ENCODE measurements at regions not wholly inside any gene's neighbourhood (a gene's known extent, or its start where the extent isn't known, plus 50 kb on each side); places are given as distances from the start of the nearest gene placed in this dataset.
A peak's percentile ranks its signal among the peaks of the same experiment; 100 is the strongest.

DNA sequence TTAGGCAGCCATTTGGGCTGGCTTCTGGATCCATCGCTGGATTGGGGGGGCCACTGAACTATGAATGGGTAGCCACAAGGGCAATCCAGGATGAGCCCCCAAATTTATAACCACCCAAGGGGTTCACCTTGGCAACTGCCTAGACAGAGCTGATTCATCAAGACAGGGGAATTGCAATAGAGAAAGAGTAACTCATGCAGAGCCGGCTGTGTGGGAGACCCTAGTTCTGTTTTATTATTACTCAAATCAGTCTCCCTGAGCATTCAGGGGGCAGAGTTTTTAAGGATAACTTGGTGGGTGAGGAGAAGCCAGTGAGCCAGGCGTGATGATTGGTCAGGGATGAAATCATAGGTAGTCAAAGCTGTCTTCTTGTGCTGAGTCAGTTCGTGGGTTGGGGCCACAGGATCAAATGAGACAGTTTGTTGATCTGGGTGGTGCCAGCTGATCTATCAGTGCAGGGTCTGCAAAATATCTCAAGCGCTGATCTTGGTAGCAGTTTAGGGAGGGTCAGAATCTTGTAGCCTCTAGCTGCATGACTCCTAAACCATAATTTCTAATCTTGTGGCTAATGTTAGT is 57.9 kb downstream of the DNAJB9 start:
- H3K27me3 ChIP-seq (ENCODE audit: control insufficient read depth, insufficient read depth, low read length): peaks cover 2% of the 10 kb centered on the region
- no peaks in the 10 kb centered on the region for H3K36me3 ChIP-seq (ENCODE audit: control insufficient read depth, insufficient read depth, low read length)
- H3K4me1 ChIP-seq (ENCODE audit: control insufficient read depth, insufficient read depth, low read length): no peaks in the 10 kb centered on the region
- no peak overlapping the region for H3K4me3 ChIP-seq (ENCODE audit: low read length)
- DNase-seq: no peak
- H3K27ac ChIP-seq (ENCODE audit: low read length): no peak overlapping the region
- no CpG with 5 or more reads among the region's 5 CpGs for WGBS (ENCODE audit: insufficient coverage, low lambda C conversion rate)
- no peaks in the 10 kb centered on the region for H3K9me3 ChIP-seq (ENCODE audit: control insufficient read depth, low read depth, low read length)

DNA sequence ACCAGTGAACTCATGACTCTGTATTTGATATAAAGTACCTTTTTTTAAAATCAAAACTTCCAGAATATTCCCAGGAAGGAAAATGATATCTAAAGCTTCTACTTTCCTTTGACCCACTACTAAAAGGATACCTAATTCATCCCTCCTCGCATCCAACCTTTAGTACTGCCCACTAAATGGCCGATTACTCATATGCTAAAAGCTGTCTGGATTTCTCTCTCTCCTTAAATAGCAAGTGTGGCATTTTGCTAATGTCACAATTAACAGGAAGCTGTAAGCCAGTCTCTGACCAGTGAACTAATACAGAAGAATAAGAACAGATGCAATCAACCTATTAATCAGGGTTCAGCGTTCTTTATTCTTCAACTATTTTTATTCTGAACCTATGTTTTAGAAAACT is 59.0 kb downstream of the DNAJB9 start:
- H3K9me3 ChIP-seq (ENCODE audit: control insufficient read depth, low read depth, low read length): no peaks in the 10 kb centered on the region
- no peak for DNase-seq
- H3K4me1 ChIP-seq (ENCODE audit: control insufficient read depth, insufficient read depth, low read length): no peaks in the 10 kb centered on the region
- 81% methylated on average over 3 of the region's 3 CpGs for WGBS (ENCODE audit: insufficient coverage, low lambda C conversion rate)
- H3K27ac ChIP-seq (ENCODE audit: low read length): no peak overlapping the region
- H3K36me3 ChIP-seq (ENCODE audit: control insufficient read depth, insufficient read depth, low read length): no peaks in the 10 kb centered on the region
- H3K4me3 ChIP-seq (ENCODE audit: low read length): no peak overlapping the region
- H3K27me3 ChIP-seq (ENCODE audit: control insufficient read depth, insufficient read depth, low read length): peaks cover 2% of the 10 kb centered on the region

DNA sequence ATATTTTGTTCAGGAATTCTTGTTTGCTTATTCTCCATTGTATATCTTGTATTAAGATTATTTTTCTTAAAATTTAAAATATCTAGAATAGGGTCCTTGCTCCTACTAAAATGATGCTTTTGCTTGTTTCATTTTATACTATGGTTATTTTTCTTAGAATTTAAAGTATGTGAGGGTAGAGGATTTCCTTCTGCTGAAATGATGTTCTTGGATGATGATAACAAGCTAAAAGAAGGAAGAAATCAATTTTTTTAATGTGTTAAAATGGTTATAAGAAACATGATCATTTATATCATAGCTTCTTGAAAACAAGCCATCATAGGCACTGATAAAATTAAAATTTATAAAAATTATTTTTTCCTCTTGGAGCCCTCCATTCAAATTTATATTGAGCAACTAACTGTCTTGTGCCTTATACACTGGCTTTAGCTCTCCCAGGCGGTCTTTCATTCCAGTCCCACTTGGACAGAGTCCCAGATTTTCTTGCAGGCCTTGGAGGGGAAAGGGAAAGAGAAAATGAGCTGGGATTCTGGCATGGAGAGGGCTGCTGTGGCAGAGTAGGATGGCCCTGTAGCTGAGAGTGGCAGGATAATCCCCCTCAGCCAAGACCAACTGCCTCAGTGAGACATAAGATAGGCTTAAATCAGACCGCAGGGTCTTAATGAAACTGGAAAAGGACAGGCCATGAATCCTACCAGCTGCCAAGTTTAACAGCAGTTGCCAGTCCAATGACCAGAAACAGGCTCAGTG is 60.2 kb downstream of the DNAJB9 start:
- H3K36me3 ChIP-seq (ENCODE audit: control insufficient read depth, insufficient read depth, low read length): no peaks in the 10 kb centered on the region
- peaks cover 2% of the 10 kb centered on the region for H3K27me3 ChIP-seq (ENCODE audit: control insufficient read depth, insufficient read depth, low read length)
- no peaks in the 10 kb centered on the region for H3K9me3 ChIP-seq (ENCODE audit: control insufficient read depth, low read depth, low read length)
- no peaks in the 10 kb centered on the region for H3K4me1 ChIP-seq (ENCODE audit: control insufficient read depth, insufficient read depth, low read length)
- H3K27ac ChIP-seq (ENCODE audit: low read length): no peak overlapping the region
- DNase-seq: peak in 1 of 2 donors; percentile 21
- no peak overlapping the region for H3K4me3 ChIP-seq (ENCODE audit: low read length)
- WGBS (ENCODE audit: insufficient coverage, low lambda C conversion rate): no CpG with 5 or more reads among the region's 2 CpGs

DNA sequence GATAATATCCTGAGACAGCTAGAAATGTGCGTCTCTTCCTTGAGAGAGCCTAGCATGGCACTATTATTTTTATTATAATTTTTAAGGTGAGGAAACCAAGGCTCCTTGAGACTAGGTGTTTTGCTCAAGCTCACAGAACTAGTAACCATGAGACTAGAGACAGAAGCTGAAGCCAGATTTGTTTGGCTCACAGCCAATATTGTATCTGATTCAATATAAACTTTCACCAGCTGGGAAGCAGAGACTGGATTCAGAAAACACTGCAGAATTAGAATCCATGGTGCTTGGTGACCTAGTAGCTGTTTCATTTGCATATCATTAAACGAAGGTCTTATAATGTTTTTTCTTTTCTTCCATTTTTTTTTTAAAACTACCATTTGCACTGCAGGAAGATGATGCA is 64.4 kb downstream of the DNAJB9 start:
- Histone ChIP-seq H3K36me3 (ENCODE audit: control insufficient read depth, insufficient read depth, low read length) (no peaks in the 10 kb centered on the region), H3K27ac (ENCODE audit: low read length) (no peak overlapping the region), H3K9me3 (ENCODE audit: control insufficient read depth, low read depth, low read length) (no peaks in the 10 kb centered on the region), H3K4me3 (ENCODE audit: low read length) (no peak overlapping the region), H3K4me1 (ENCODE audit: control insufficient read depth, insufficient read depth, low read length) (no peaks in the 10 kb centered on the region), H3K27me3 (ENCODE audit: control insufficient read depth, insufficient read depth, low read length) (peaks cover 2% of the 10 kb centered on the region)
- 100% methylated on average over 2 of the region's 2 CpGs for WGBS (ENCODE audit: insufficient coverage, low lambda C conversion rate)
- DNase-seq: no peak

DNA sequence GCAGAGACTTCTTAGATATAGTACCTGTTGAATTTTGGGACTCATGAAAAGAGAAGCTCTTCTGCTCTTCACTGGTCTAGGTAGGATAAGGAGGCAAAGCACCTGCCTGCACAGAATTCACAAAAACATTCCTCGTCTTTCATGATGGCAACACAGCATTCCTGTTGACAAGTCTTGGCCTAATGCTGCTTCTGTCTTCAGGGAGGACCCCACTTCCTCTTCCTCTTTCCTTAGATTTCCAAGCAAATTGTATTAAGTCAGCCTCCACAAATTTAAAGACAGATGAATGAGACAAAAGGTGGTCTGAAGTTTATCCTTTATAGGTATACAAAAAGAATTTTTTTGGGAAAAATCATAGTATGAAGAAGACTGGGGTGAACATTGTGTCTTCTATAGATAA is 64.9 kb downstream of the DNAJB9 start:
- 100% methylated on average over 1 of the region's 1 CpG for WGBS (ENCODE audit: insufficient coverage, low lambda C conversion rate)
- Histone ChIP-seq H3K27me3 (ENCODE audit: control insufficient read depth, insufficient read depth, low read length) (peaks cover 2% of the 10 kb centered on the region), H3K27ac (ENCODE audit: low read length) (no peak overlapping the region), H3K36me3 (ENCODE audit: control insufficient read depth, insufficient read depth, low read length) (no peaks in the 10 kb centered on the region), H3K4me1 (ENCODE audit: control insufficient read depth, insufficient read depth, low read length) (no peaks in the 10 kb centered on the region), H3K4me3 (ENCODE audit: low read length) (no peak overlapping the region), H3K9me3 (ENCODE audit: control insufficient read depth, low read depth, low read length) (no peaks in the 10 kb centered on the region)
- no peak for DNase-seq

DNA sequence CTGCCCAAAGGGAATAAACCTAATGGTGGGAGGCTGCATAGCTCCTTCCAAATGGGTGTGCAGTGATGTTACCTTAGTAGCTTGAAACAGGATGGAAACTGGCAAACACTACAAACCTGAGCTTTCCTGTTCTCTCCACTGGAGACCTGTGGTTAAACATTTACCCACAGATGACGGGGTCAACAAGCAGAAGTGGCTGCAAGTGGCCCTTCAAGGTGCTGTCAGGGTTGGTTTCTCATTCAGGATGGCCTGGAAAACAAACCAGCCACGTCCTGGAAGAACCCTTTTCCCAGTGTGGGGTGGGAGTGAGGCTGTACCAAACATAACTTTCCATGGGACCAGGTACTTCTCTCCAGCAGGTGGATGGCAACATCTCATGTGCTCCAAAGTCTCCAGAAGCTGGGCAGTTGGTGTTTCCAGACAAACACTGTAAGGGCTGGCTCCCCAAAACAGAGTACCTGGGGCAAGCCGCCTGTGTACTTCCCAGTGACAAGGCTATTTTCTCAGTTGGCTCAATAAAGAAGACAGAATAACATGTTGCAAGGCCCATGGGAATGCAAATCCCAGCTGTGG is 67.5 kb downstream of the DNAJB9 start:
- H3K27ac ChIP-seq (ENCODE audit: low read length): no peak overlapping the region
- DNase-seq: peak in 1 of 2 donors; percentile 12

DNA sequence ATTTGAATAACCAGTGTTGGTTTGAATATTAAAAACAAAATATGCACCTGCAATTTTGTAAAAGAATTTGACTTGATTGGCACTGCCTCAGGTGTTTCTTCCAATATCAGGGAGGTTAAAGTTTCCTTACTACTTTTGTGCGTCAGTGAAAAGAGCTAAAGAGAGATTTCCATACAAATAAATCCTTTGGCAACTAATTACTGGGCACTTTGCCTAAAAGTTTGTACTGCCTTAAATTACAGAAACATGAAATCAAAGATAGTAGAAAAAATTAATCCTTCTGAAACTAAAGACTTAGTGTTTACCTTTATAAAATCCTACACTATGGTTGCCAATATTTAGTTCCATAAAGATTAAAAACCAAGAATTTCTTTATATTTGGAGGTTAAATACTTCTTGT is 72.5 kb downstream of the DNAJB9 start:
- Histone ChIP-seq H3K27ac (ENCODE audit: low read length) (no peak overlapping the region), H3K9me3 (ENCODE audit: control insufficient read depth, low read depth, low read length) (no peaks in the 10 kb centered on the region), H3K27me3 (ENCODE audit: control insufficient read depth, insufficient read depth, low read length) (no peaks in the 10 kb centered on the region), H3K4me3 (ENCODE audit: low read length) (no peak overlapping the region), H3K36me3 (ENCODE audit: control insufficient read depth, insufficient read depth, low read length) (no peaks in the 10 kb centered on the region), H3K4me1 (ENCODE audit: control insufficient read depth, insufficient read depth, low read length) (no peaks in the 10 kb centered on the region)
- WGBS (ENCODE audit: insufficient coverage, low lambda C conversion rate): no CpG with 5 or more reads among the region's 1 CpG
- DNase-seq: no peak

More for the DNA sequence above, 67.5 kb downstream of the DNAJB9 start:
- WGBS (ENCODE audit: insufficient coverage, low lambda C conversion rate): no CpG with 5 or more reads among the region's 3 CpGs
- Histone ChIP-seq H3K27me3 (ENCODE audit: control insufficient read depth, insufficient read depth, low read length) (no peaks in the 10 kb centered on the region), H3K4me1 (ENCODE audit: control insufficient read depth, insufficient read depth, low read length) (no peaks in the 10 kb centered on the region), H3K36me3 (ENCODE audit: control insufficient read depth, insufficient read depth, low read length) (no peaks in the 10 kb centered on the region), H3K9me3 (ENCODE audit: control insufficient read depth, low read depth, low read length) (no peaks in the 10 kb centered on the region), H3K4me3 (ENCODE audit: low read length) (no peak overlapping the region)

DNA sequence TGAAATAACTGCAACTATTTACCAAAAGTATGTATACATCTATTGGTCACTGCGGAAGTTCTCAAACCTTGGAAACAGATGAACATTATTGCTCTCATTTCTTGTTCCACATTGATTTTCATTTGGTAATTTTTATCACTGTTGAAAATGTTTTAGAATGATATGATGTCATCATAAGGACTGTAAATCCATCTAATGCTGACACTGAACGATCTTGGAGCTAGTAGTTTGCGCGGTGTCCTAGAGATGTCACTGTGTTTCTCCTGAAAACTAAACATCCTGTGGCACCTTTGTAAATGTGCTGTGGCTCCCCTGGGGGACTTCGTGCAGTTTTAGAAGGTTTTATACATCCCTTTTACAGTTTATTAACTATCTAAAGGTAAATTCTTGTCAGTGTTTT is 73.5 kb downstream of the DNAJB9 start:
- H3K36me3 ChIP-seq (ENCODE audit: control insufficient read depth, insufficient read depth, low read length): no peaks in the 10 kb centered on the region
- WGBS (ENCODE audit: insufficient coverage, low lambda C conversion rate): 100% methylated on average over 1 of the region's 5 CpGs
- no peaks in the 10 kb centered on the region for H3K4me1 ChIP-seq (ENCODE audit: control insufficient read depth, insufficient read depth, low read length)
- no peaks in the 10 kb centered on the region for H3K27me3 ChIP-seq (ENCODE audit: control insufficient read depth, insufficient read depth, low read length)
- no peak overlapping the region for H3K27ac ChIP-seq (ENCODE audit: low read length)
- DNase-seq: no peak
- H3K9me3 ChIP-seq (ENCODE audit: control insufficient read depth, low read depth, low read length): no peaks in the 10 kb centered on the region
- H3K4me3 ChIP-seq (ENCODE audit: low read length): no peak overlapping the region

DNA sequence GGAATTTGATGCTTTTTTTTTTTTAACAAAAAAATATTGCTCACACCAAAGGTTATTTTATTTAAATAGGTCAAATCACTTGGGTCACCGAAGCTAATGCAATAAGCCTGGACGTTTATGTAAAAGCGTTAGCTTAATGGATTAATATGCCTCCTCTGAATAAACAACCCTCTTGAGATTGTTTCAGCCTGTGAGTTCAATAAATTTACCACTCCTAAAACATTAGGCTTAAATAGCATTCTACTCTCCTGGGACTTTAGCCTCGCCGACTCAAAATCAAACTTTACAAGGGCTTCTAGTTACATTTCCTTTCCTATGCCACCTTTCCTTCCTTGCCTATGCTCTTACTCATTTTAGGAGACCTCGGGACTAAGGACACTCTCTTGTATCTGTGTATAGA is 79.3 kb downstream of the DNAJB9 start:
- H3K27me3 ChIP-seq (ENCODE audit: control insufficient read depth, insufficient read depth, low read length): no peaks in the 10 kb centered on the region
- H3K4me1 ChIP-seq (ENCODE audit: control insufficient read depth, insufficient read depth, low read length): no peaks in the 10 kb centered on the region
- H3K4me3 ChIP-seq (ENCODE audit: low read length): no peak overlapping the region
- 54% methylated on average over 5 of the region's 6 CpGs for WGBS (ENCODE audit: insufficient coverage, low lambda C conversion rate)
- no peak for DNase-seq
- H3K36me3 ChIP-seq (ENCODE audit: control insufficient read depth, insufficient read depth, low read length): no peaks in the 10 kb centered on the region
- no peak overlapping the region for H3K27ac ChIP-seq (ENCODE audit: low read length)
- H3K9me3 ChIP-seq (ENCODE audit: control insufficient read depth, low read depth, low read length): no peaks in the 10 kb centered on the region

DNA sequence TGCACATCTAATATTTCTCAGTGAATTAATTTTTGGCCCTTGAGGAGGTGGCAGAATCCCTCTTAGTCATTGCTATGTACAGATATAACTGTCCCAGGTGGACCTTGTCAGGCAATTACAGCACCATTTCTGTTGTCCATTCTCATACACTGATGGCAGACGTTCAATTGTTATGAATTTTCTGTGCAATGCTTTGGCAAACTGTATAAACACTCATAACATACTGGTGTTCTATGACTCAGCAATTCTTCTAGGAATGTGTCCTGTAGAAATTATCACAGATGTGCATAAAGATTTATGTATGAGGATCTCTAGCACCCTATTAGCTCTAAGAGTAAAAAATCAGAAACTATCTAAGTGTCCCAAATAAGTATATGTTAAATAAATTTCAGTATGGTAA is 80.8 kb downstream of the DNAJB9 start:
- no CpG with 5 or more reads among the region's 1 CpG for WGBS (ENCODE audit: insufficient coverage, low lambda C conversion rate)
- Histone ChIP-seq H3K36me3 (ENCODE audit: control insufficient read depth, insufficient read depth, low read length) (no peaks in the 10 kb centered on the region), H3K4me3 (ENCODE audit: low read length) (no peak overlapping the region), H3K27me3 (ENCODE audit: control insufficient read depth, insufficient read depth, low read length) (no peaks in the 10 kb centered on the region), H3K27ac (ENCODE audit: low read length) (no peak overlapping the region), H3K4me1 (ENCODE audit: control insufficient read depth, insufficient read depth, low read length) (no peaks in the 10 kb centered on the region), H3K9me3 (ENCODE audit: control insufficient read depth, low read depth, low read length) (no peaks in the 10 kb centered on the region)
- no peak for DNase-seq
